ENCODE measurements at regions not wholly inside any gene's neighbourhood (a gene's known extent, or its start where the extent isn't known, plus 50 kb on each side); places are given as distances from the start of the nearest gene placed in this dataset.

DNA sequence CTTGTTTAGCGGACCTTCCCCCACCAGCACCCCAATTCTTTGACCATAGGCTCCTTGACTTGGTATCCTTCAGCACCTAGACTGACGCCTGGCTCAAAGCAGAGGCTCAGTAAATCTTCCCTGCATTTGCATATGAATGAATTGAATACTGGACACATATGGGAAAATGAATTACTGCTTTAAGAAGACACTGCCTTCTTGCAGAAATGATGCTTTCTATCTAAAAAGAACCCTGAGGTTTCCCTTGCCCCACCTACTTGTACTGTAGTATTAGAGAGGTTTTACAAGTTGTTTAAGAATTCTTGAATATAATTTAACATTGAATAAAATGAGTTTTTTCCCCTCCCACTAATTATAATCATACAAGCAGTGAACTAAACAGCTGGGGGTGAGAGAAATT is 190.7 kb downstream of the SAMD5 start:
- TF ChIP-seq, protein P1, sequence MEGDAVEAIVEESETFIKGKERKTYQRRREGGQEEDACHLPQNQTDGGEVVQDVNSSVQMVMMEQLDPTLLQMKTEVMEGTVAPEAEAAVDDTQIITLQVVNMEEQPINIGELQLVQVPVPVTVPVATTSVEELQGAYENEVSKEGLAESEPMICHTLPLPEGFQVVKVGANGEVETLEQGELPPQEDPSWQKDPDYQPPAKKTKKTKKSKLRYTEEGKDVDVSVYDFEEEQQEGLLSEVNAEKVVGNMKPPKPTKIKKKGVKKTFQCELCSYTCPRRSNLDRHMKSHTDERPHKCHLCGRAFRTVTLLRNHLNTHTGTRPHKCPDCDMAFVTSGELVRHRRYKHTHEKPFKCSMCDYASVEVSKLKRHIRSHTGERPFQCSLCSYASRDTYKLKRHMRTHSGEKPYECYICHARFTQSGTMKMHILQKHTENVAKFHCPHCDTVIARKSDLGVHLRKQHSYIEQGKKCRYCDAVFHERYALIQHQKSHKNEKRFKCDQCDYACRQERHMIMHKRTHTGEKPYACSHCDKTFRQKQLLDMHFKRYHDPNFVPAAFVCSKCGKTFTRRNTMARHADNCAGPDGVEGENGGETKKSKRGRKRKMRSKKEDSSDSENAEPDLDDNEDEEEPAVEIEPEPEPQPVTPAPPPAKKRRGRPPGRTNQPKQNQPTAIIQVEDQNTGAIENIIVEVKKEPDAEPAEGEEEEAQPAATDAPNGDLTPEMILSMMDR (IDR thresholded peaks at IDR 0.05), result no peak
- no peak for TF ChIP-seq POLR2A (IDR thresholded peaks at IDR 0.05)

Data from esophagus squamous epithelium (tissue), 4 donors.